ENCODE measurements at regions not wholly inside any gene's neighbourhood (a gene's known extent, or its start where the extent isn't known, plus 50 kb on each side); places are given as distances from the start of the nearest gene placed in this dataset.

DNA sequence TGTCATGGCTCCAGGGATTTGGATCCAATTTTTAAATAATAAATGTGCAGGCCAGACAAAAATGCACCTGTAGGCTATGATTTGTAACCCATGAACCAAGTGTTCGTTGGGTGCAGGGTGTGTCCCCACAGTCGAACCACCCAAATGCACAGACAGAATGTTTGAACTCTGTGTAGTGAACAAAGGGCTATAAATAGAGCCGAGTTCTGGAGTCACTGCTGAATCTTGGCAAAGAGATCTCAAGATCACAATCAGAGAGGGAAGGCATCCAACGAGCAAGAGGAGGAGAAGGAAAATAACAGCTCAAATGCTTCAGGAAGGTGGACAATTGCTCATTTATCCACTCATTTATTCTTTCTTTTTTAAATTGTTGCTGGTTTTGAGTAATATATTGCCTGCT is 547.9 kb downstream of the FGF9 start:
- Histone ChIP-seq H3K4me3 (ENCODE audit: control insufficient read depth in 1 of 7, extremely low read depth in 1 of 7, insufficient read depth in 4 of 7, low read depth in 2 of 7, low read length in 6 of 7) (no peak overlapping the region), H3K27ac (ENCODE audit: insufficient read depth in 1 of 2, low read depth in 1 of 2, low read length in 2 of 2, poor library complexity in 1 of 2, severe bottlenecking in 2 of 2) (no peak overlapping the region), H3K36me3 (ENCODE audit: control insufficient read depth in 4 of 4, insufficient read depth in 4 of 4, low read length in 3 of 4) (no peaks in the 10 kb centered on the region), H3K9me3 (ENCODE audit: control extremely low read depth in 1 of 5, control insufficient read depth in 4 of 5, insufficient read depth in 2 of 5, low read depth in 1 of 5, low read length in 4 of 5) (no peaks in the 10 kb centered on the region), H3K27me3 (replicated peaks in 2 of 5; ENCODE audit: control insufficient read depth in 4 of 5, insufficient read depth in 5 of 5, low read length in 4 of 5) (no peaks in the 10 kb centered on the region), H3K4me1 (ENCODE audit: control extremely low read depth in 1 of 4, control insufficient read depth in 4 of 4, insufficient read depth in 4 of 4, low read length in 3 of 4) (peaks cover 0 to 7% (median 3%) of the 10 kb centered on the region in 4 experiments)
- no peak for DNase-seq
- 85% methylated on average over 3 of the region's 4 CpGs for WGBS (ENCODE audit: insufficient coverage)
- CTCF ChIA-PET, result no interaction called here
- POLR2A ChIA-PET, result no interaction called here

- no peaks in the 10 kb centered on the region for H3K27me3 ChIP-seq (replicated peaks in 2 of 5; ENCODE audit: control insufficient read depth in 4 of 5, insufficient read depth in 5 of 5, low read length in 4 of 5)
- H3K27ac ChIP-seq (ENCODE audit: insufficient read depth in 1 of 2, low read depth in 1 of 2, low read length in 2 of 2, poor library complexity in 1 of 2, severe bottlenecking in 2 of 2), result no peak overlapping the region
- ChIA-PET POLR2A (no interaction called here), CTCF (no interaction called here)
- 100% methylated on average over 2 of the region's 2 CpGs for WGBS (ENCODE audit: insufficient coverage)
- DNase-seq, result no peak
- H3K9me3 ChIP-seq (ENCODE audit: control extremely low read depth in 1 of 5, control insufficient read depth in 4 of 5, insufficient read depth in 2 of 5, low read depth in 1 of 5, low read length in 4 of 5), result no peaks in the 10 kb centered on the region
- no peak overlapping the region for H3K4me3 ChIP-seq (ENCODE audit: control insufficient read depth in 1 of 7, extremely low read depth in 1 of 7, insufficient read depth in 4 of 7, low read depth in 2 of 7, low read length in 6 of 7)
- no peaks in the 10 kb centered on the region for H3K4me1 ChIP-seq (ENCODE audit: control extremely low read depth in 1 of 4, control insufficient read depth in 4 of 4, insufficient read depth in 4 of 4, low read length in 3 of 4)
- no peaks in the 10 kb centered on the region for H3K36me3 ChIP-seq (ENCODE audit: control insufficient read depth in 4 of 4, insufficient read depth in 4 of 4, low read length in 3 of 4)
These were observed 548.8 kb downstream of the FGF9 start for GRCh38 chr13:22219709-22220108.

DNA sequence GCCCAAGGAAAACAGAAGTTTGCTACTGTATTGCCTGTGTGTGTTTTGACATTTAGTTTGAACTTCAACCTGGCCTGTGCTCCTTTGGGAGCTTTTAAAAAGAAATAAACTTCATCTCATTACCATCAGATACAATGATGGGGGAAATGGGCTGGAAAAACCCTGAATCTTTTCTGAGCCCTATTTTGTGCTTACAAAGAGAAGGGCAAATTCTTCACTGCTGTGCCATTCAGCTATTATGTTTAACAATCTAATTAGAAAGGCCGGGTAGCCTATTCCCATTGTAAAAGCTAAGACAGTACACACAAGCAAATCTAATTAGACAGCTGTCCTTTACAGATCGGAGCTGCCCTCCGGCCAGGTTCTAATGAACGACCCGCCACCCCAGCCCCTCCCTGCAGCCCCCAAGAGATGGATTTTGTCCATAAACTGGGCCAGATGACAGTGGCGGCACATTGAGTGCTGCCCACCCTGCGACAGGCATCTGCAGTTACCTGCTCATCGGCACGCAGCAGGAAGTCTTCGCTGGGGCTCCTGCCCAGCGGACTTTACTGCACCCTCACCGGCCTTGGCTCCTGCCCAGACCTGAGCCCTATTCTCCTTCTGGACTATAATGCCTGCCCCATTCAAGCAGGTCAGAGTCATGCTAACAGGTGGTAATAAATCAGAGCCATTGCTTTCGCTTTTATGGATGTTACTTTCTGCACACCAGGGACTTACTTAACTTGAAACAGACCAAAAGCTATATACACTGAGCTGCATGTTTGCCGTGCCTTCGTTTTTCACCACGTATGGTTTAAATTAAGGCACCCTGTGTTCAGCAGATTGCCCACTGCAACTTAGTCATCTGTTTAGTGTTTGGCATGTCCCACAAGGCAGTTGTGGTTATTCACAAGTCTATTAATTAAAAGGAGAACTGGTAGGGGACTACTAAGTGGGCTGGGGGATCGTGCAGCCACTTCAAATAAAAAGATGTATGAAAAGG is 549.6 kb downstream of the FGF9 start:
- Histone ChIP-seq H3K27me3 (replicated peaks in 2 of 5; ENCODE audit: control insufficient read depth in 4 of 5, insufficient read depth in 5 of 5, low read length in 4 of 5) (no peaks in the 10 kb centered on the region), H3K27ac (ENCODE audit: insufficient read depth in 1 of 2, low read depth in 1 of 2, low read length in 2 of 2, poor library complexity in 1 of 2, severe bottlenecking in 2 of 2) (no peak overlapping the region), H3K4me3 (ENCODE audit: control insufficient read depth in 1 of 7, extremely low read depth in 1 of 7, insufficient read depth in 4 of 7, low read depth in 2 of 7, low read length in 6 of 7) (no peak overlapping the region), H3K36me3 (ENCODE audit: control insufficient read depth in 4 of 4, insufficient read depth in 4 of 4, low read length in 3 of 4) (no peaks in the 10 kb centered on the region), H3K4me1 (ENCODE audit: control extremely low read depth in 1 of 4, control insufficient read depth in 4 of 4, insufficient read depth in 4 of 4, low read length in 3 of 4) (no peaks in the 10 kb centered on the region), H3K9me3 (ENCODE audit: control extremely low read depth in 1 of 5, control insufficient read depth in 4 of 5, insufficient read depth in 2 of 5, low read depth in 1 of 5, low read length in 4 of 5) (no peaks in the 10 kb centered on the region)
- 94% methylated on average over 17 of the region's 17 CpGs for WGBS (ENCODE audit: insufficient coverage)
- DNase-seq, result no peak
- ChIA-PET POLR2A (no interaction called here), CTCF (no interaction called here)

- Histone ChIP-seq H3K9me3 (ENCODE audit: control extremely low read depth in 1 of 5, control insufficient read depth in 4 of 5, insufficient read depth in 2 of 5, low read depth in 1 of 5, low read length in 4 of 5) (no peaks in the 10 kb centered on the region), H3K4me3 (ENCODE audit: control insufficient read depth in 1 of 7, extremely low read depth in 1 of 7, insufficient read depth in 4 of 7, low read depth in 2 of 7, low read length in 6 of 7) (no peak overlapping the region), H3K4me1 (ENCODE audit: control extremely low read depth in 1 of 4, control insufficient read depth in 4 of 4, insufficient read depth in 4 of 4, low read length in 3 of 4) (peaks cover 0 to 2% (median 0%) of the 10 kb centered on the region in 4 experiments), H3K27me3 (replicated peaks in 2 of 5; ENCODE audit: control insufficient read depth in 4 of 5, insufficient read depth in 5 of 5, low read length in 4 of 5) (no peaks in the 10 kb centered on the region), H3K36me3 (ENCODE audit: control insufficient read depth in 4 of 4, insufficient read depth in 4 of 4, low read length in 3 of 4) (no peaks in the 10 kb centered on the region), H3K27ac (ENCODE audit: insufficient read depth in 1 of 2, low read depth in 1 of 2, low read length in 2 of 2, poor library complexity in 1 of 2, severe bottlenecking in 2 of 2) (no peak overlapping the region)
- no peak for DNase-seq
- ChIA-PET CTCF (no interaction called here), POLR2A (no interaction called here)
- 96% methylated on average over 8 of the region's 8 CpGs for WGBS (ENCODE audit: insufficient coverage)
These were observed 552.5 kb downstream of the FGF9 start for GRCh38 chr13:22223411-22223810.

DNA sequence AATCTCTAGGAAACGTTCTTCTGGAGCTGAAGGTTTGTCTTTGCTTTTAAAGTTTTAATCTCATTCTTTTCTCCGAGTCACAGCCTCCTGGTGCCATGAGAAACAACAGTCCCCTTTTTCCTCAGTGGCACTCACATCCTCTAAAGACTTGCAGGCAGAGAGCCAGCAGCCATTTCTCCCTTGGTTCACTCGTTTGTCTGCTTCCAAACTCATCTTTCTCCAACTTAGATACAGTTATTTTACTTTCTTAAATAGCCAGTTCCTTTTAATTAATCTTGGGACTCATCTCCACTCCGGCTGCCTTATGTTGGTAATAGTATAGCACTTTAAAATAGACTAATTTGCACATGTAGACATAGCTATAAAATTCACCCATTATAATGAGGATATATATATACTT is 555.2 kb downstream of the FGF9 start:
- peaks cover 0 to 2% (median 0%) of the 10 kb centered on the region in 4 experiments for H3K4me1 ChIP-seq (ENCODE audit: control extremely low read depth in 1 of 4, control insufficient read depth in 4 of 4, insufficient read depth in 4 of 4, low read length in 3 of 4)

DNA sequence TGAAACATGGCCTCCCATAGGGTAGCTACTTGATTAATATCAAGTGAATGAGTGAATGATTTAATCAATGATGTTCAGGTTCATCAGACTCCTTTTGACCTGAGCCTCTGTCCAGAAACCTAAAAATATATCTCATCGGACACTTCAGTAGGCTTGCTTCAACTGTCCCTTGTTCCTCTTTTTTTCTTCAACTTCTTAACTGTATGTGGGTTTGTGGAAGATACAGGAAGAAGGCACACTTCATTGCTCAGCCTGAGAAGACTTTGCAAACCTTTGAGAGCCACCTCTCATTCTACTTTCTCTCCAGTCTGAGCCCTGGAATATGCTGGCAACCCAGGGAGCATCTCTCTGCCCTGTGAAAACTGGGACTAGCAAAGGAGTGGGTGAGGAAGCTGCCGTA is 557.0 kb downstream of the FGF9 start:
- WGBS (ENCODE audit: insufficient coverage), result 58% methylated on average over 2 of the region's 2 CpGs
- CTCF ChIA-PET, result no interaction called here

More for the DNA sequence above, 555.2 kb downstream of the FGF9 start:
- POLR2A ChIA-PET, result no interaction called here
- H3K9me3 ChIP-seq (ENCODE audit: control extremely low read depth in 1 of 5, control insufficient read depth in 4 of 5, insufficient read depth in 2 of 5, low read depth in 1 of 5, low read length in 4 of 5), result no peaks in the 10 kb centered on the region
- H3K27ac ChIP-seq (ENCODE audit: insufficient read depth in 1 of 2, low read depth in 1 of 2, low read length in 2 of 2, poor library complexity in 1 of 2, severe bottlenecking in 2 of 2), result no peak overlapping the region
- H3K36me3 ChIP-seq (ENCODE audit: control insufficient read depth in 4 of 4, insufficient read depth in 4 of 4, low read length in 3 of 4), result no peaks in the 10 kb centered on the region
- CTCF ChIA-PET, result no interaction called here
- 45% methylated on average over 2 of the region's 4 CpGs for WGBS (ENCODE audit: insufficient coverage)
- no peak overlapping the region for H3K4me3 ChIP-seq (ENCODE audit: control insufficient read depth in 1 of 7, extremely low read depth in 1 of 7, insufficient read depth in 4 of 7, low read depth in 2 of 7, low read length in 6 of 7)
- H3K27me3 ChIP-seq (replicated peaks in 2 of 5; ENCODE audit: control insufficient read depth in 4 of 5, insufficient read depth in 5 of 5, low read length in 4 of 5), result no peaks in the 10 kb centered on the region
- no peak for DNase-seq

DNA sequence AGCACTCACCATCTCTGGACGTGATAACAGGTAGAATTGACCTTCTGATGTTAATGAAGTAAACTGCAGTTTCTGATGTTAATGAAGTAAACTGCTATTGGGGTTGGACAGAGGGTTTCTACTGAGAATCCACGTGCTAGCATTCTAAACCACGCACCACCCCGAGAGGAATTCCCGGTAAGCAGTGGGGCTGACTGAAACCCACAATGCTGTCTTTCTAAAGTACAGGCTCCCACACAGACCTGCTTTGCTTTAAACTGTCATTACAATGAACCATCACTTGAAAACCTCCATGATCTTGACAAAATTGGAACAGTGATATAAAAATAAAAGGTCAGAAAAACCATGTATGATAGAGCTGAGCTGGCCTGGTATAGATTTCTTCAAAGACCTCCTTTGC is 559.0 kb downstream of the FGF9 start:
- H3K27ac ChIP-seq (ENCODE audit: insufficient read depth in 1 of 2, low read depth in 1 of 2, low read length in 2 of 2, poor library complexity in 1 of 2, severe bottlenecking in 2 of 2), result no peak overlapping the region
- no peaks in the 10 kb centered on the region for H3K9me3 ChIP-seq (ENCODE audit: control extremely low read depth in 1 of 5, control insufficient read depth in 4 of 5, insufficient read depth in 2 of 5, low read depth in 1 of 5, low read length in 4 of 5)
- CTCF ChIA-PET, result no interaction called here
- no peak for DNase-seq
- WGBS (ENCODE audit: insufficient coverage), result no CpG with 5 or more reads among the region's 5 CpGs
- H3K4me1 ChIP-seq (ENCODE audit: control extremely low read depth in 1 of 4, control insufficient read depth in 4 of 4, insufficient read depth in 4 of 4, low read length in 3 of 4), result peaks cover 0 to 2% (median 0%) of the 10 kb centered on the region in 4 experiments
- no peaks in the 10 kb centered on the region for H3K36me3 ChIP-seq (ENCODE audit: control insufficient read depth in 4 of 4, insufficient read depth in 4 of 4, low read length in 3 of 4)
- H3K4me3 ChIP-seq (ENCODE audit: control insufficient read depth in 1 of 7, extremely low read depth in 1 of 7, insufficient read depth in 4 of 7, low read depth in 2 of 7, low read length in 6 of 7), result no peak overlapping the region
- POLR2A ChIA-PET, result no interaction called here
- no peaks in the 10 kb centered on the region for H3K27me3 ChIP-seq (replicated peaks in 2 of 5; ENCODE audit: control insufficient read depth in 4 of 5, insufficient read depth in 5 of 5, low read length in 4 of 5)

More for the DNA sequence above, 557.0 kb downstream of the FGF9 start:
- H3K27me3 ChIP-seq (replicated peaks in 2 of 5; ENCODE audit: control insufficient read depth in 4 of 5, insufficient read depth in 5 of 5, low read length in 4 of 5), result no peaks in the 10 kb centered on the region
- H3K9me3 ChIP-seq (ENCODE audit: control extremely low read depth in 1 of 5, control insufficient read depth in 4 of 5, insufficient read depth in 2 of 5, low read depth in 1 of 5, low read length in 4 of 5), result no peaks in the 10 kb centered on the region
- H3K4me1 ChIP-seq (ENCODE audit: control extremely low read depth in 1 of 4, control insufficient read depth in 4 of 4, insufficient read depth in 4 of 4, low read length in 3 of 4), result peaks cover 0 to 2% (median 0%) of the 10 kb centered on the region in 4 experiments
- DNase-seq, result peak in 2 of 3 donors; percentile 43 to 46
- no peaks in the 10 kb centered on the region for H3K36me3 ChIP-seq (ENCODE audit: control insufficient read depth in 4 of 4, insufficient read depth in 4 of 4, low read length in 3 of 4)
- H3K27ac ChIP-seq (ENCODE audit: insufficient read depth in 1 of 2, low read depth in 1 of 2, low read length in 2 of 2, poor library complexity in 1 of 2, severe bottlenecking in 2 of 2), result no peak overlapping the region
- no peak overlapping the region for H3K4me3 ChIP-seq (ENCODE audit: control insufficient read depth in 1 of 7, extremely low read depth in 1 of 7, insufficient read depth in 4 of 7, low read depth in 2 of 7, low read length in 6 of 7)
- POLR2A ChIA-PET, result no interaction called here

All from common myeloid progenitor, CD34-positive (primary cell).